Pancreas (tissue), 10 donors: ENCODE measurements at regions not wholly inside any gene's neighbourhood (a gene's known extent, or its start where the extent isn't known, plus 50 kb on each side); places are given as distances from the start of the nearest gene placed in this dataset.

ENCODE experiments used
- ATAC-seq, 4 donors: fragments of 200-7000 bp; cut with Tn5 transposase; one replicate each; pipeline versions ENCODE4 v1.8.0 to v1.9.1; 2020; ENCODE audit warnings: mild to moderate bottlenecking in 4 of 4, moderate library complexity in 4 of 4
- DNase-seq, 6 donors: peaks; one replicate each; pipeline ENCODE4 v3.0.0-alpha.2; 2020
- FAIRE-seq: peaks from 2 replicates; lab custom pipeline; 2012; peaks lifted over from hg19 to GRCh38; lab: Jason Lieb, UNC
- H3K27ac ChIP-seq, 4 donors: fragments of 200-600 bp; sonication (generic); 1 replicate in 3 of 4; 2 replicates in 1 of 4; pipeline versions ENCODE4 v1.5.0 to v1.8.0; 2020
- H3K27me3 ChIP-seq, 4 donors: fragments of 200-600 bp; one replicate each; pipeline ENCODE4 v1.8.0; 2021
- H3K36me3 ChIP-seq, 3 donors: fragments of 200-600 bp; sonication (generic) in 1 of 3; one replicate each; pipeline versions ENCODE4 v1.5.0 to v1.8.0; 2020 to 2021
- H3K4me1 ChIP-seq, 3 donors: fragments of 200-600 bp; one replicate each; pipeline ENCODE4 v1.8.0; 2021
- H3K4me3 ChIP-seq, 4 donors: fragments of 200-600 bp; sonication (generic) in 2 of 4; one replicate each; pipeline versions ENCODE4 v1.5.0 to v1.8.0; 2020 to 2021
- H3K9me3 ChIP-seq, 4 donors: fragments of 200-600 bp; one replicate each; pipeline ENCODE4 v1.8.0; 2021
- WGBS, 2 donors: extraction: QIAGEN DNeasy Blood & Tissue Kit; methylation state at CpG; one replicate each; pipeline ENCODE4 v1.1.7; 2013; 5-methylcytosine and 5-hydroxymethylcytosine counted together
- intact Hi-C, 3 donors: fragments of 100-400 bp; cut with DNase I; formaldehyde crosslinking; loops; one replicate each; pipeline versions ENCODE4 v1.11.1 to v1.14.2; 2022
- TF ChIP-seq, protein P1 (sequence below), 4 donors: fragments of 200-600 bp; sonication (generic) in 3 of 4; IDR thresholded peaks; one replicate each; pipeline versions ENCODE4 v1.5.0 to v1.8.0; 2021; ENCODE audit warnings: antibody characterized with exemption in 4 of 4
- donor health status: healthy with polysubstance abuse.
- donor health status: DM: no; HTN: no; CAD: no; lungs with moderate emphysema.
- donor health status: DM: no; HTN: no; CAD: no.
- donor health status: control.
- donor health status: control.
- donor health status: Bipolar disorder and iron deficiency.
- donor health status: DM: yes; HTN: yes; CAD: no.
- donor health status: DM: no; HTN: no; CAD: no.
- donor health status: DM: no; HTN: no; CAD: no.
- donor health status: DM: yes; HTN: yes; CAD: no.

DNA sequence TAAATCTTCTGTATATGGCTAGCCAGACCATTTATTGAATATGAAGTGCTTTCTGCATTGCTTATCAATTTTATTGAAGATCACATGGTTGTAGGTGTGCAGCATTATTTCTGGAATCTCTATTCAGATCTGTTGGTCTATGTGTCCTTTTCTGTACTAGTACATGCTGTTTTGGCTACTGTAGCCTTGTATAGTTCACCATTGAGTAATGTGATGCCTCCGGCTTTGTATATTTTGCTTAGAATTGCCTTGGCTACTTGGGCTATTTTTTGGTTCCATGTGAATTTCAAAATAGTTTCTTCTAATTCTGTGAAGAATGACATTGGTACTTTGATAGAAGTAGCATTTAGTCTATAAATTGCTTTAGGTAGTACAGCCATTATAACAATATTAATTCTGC lies 1187.2 kb downstream of the XPNPEP1 start:
- DNase-seq (no peak), FAIRE-seq (no peak), ATAC-seq (no peak)
- intact Hi-C loops = no loop called here
- Histone ChIP-seq H3K27me3 (no peaks in the 10 kb centered on the region), H3K4me1 (no peaks in the 10 kb centered on the region), H3K27ac (no peak overlapping the region), H3K9me3 (no peaks in the 10 kb centered on the region), H3K4me3 (no peak overlapping the region), H3K36me3 (no peaks in the 10 kb centered on the region)
- TF ChIP-seq, protein P1, sequence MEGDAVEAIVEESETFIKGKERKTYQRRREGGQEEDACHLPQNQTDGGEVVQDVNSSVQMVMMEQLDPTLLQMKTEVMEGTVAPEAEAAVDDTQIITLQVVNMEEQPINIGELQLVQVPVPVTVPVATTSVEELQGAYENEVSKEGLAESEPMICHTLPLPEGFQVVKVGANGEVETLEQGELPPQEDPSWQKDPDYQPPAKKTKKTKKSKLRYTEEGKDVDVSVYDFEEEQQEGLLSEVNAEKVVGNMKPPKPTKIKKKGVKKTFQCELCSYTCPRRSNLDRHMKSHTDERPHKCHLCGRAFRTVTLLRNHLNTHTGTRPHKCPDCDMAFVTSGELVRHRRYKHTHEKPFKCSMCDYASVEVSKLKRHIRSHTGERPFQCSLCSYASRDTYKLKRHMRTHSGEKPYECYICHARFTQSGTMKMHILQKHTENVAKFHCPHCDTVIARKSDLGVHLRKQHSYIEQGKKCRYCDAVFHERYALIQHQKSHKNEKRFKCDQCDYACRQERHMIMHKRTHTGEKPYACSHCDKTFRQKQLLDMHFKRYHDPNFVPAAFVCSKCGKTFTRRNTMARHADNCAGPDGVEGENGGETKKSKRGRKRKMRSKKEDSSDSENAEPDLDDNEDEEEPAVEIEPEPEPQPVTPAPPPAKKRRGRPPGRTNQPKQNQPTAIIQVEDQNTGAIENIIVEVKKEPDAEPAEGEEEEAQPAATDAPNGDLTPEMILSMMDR (IDR thresholded peaks at IDR 0.05) = no peak
- WGBS, 2 donors = 93 to 98% methylated on average over 1 of the region's 1 CpG

DNA sequence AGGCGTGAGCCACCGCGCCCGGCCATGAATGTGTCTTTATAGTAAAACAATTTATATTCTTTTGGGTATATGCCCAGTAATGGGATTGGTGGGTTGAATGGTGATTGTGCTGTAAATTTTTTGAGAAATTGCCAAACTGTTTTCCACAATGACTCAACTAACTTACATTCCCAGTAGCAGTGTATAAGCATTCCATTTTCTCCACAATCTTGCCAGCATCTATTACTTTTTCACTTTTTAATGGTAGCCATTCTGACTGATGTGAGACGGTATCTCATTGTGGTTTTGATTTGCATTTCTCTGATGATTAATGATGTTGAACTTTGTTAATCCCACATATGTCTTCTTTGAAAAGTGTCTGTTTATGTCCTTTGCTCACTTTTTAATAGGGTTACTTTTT lies 1187.9 kb downstream of the XPNPEP1 start:
- intact Hi-C loops = no loop called here
- no peaks in the 10 kb centered on the region for H3K9me3 ChIP-seq
- WGBS, 2 donors = 87 to 93% methylated on average over 5 of the region's 5 CpGs
- H3K4me3 ChIP-seq = no peak overlapping the region
- no peak for ATAC-seq
- FAIRE-seq = no peak
- no peak for DNase-seq
- no peak overlapping the region for H3K27ac ChIP-seq
- H3K36me3 ChIP-seq = no peaks in the 10 kb centered on the region
- H3K4me1 ChIP-seq = no peaks in the 10 kb centered on the region
- TF ChIP-seq, protein P1 (IDR thresholded peaks at IDR 0.05) = no peak
- no peaks in the 10 kb centered on the region for H3K27me3 ChIP-seq

DNA sequence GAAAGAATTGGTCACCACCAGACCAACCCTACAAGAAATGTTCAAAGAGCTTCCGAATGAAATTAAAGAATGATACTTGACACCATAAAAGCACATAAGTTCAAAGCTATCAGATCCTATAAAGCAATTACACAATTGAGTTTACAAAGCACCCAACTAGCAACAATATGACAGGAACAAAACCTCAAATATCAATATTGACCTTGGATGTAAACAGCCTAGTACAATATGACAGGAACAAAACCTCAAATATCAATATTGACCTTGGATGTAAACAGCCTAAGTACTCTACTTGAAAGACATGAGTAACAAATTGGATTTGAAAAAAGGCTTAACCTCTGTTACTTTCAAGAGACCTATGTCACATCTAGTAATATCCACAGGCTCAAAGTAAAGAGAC lies 1201.4 kb downstream of the XPNPEP1 start:
- FAIRE-seq = no peak
- no peaks in the 10 kb centered on the region for H3K4me1 ChIP-seq
- H3K9me3 ChIP-seq = no peaks in the 10 kb centered on the region
- DNase-seq = no peak
- WGBS, 2 donors = 33 to 37% methylated on average over 1 of the region's 1 CpG
- no peaks in the 10 kb centered on the region for H3K27me3 ChIP-seq
- ATAC-seq = no peak
- no peak overlapping the region for H3K27ac ChIP-seq
- H3K4me3 ChIP-seq = no peak overlapping the region
- intact Hi-C loops = no loop called here
- TF ChIP-seq, protein P1 (IDR thresholded peaks at IDR 0.05) = no peak
- H3K36me3 ChIP-seq = no peaks in the 10 kb centered on the region

DNA sequence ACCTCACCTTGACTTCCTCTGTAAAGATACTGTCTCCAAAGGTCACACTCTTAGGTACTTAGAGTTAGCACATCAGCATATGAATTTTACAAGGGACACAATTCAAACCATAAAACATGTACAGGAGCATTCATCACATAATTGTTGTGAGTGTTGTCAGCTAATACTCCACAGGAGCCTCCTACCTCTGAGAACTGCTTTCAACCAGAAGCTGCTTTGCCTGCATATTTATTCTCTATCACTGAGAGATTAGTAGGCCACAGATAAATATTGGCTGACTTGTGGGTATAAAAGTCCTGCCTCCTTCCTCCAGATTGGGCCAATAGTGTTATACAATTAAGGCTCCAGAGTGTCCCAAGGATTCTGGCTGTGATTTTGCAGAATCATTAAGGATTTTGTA lies 1207.0 kb downstream of the XPNPEP1 start:
- no peaks in the 10 kb centered on the region for H3K4me1 ChIP-seq
- TF ChIP-seq, protein P1 (IDR thresholded peaks at IDR 0.05) = no peak
- ATAC-seq (no peak), DNase-seq (no peak), FAIRE-seq (no peak)
- no peaks in the 10 kb centered on the region for H3K9me3 ChIP-seq
- H3K4me3 ChIP-seq = no peak overlapping the region
- no peak overlapping the region for H3K27ac ChIP-seq
- intact Hi-C loops = no loop called here
- no peaks in the 10 kb centered on the region for H3K36me3 ChIP-seq
- H3K27me3 ChIP-seq = no peaks in the 10 kb centered on the region

DNA sequence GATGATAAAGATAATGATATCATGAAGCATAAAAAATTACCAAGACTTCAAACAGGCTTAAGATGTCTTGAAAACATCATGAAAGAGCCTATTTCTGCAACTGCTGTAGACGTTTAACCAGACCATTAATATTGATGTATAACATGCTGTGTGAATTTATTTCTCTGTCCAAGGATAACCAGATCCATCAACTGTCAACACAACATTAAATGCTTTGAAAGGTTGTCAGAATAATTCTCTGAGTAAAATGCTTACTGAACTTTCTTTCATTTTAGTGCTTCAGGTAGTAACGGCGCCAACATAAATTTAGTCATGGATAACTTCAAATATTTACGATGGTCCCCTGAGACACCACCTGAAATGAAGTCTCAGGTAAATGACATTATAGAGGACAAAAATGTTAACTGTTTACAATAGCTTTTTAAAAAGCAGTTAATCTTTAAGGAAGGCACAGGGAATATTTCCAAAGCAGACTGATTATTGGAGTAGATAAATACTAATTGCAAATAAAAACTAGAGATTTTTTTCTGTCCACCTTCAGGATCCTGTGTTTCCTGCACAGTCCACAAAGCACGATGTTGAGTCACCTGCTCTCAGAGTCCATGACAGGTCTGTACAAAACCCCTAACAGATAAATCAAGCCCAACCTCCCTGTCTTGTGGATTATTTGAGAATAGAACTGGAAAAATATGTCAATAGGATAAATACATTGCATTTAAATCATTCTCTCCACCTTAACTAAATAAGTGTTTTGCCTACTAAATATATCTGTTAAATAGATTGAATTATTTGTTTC lies 1213.2 kb downstream of the XPNPEP1 start:
- no peaks in the 10 kb centered on the region for H3K9me3 ChIP-seq
- FAIRE-seq = no peak
- H3K4me1 ChIP-seq = no peaks in the 10 kb centered on the region
- no peak overlapping the region for H3K4me3 ChIP-seq
- 44 to 50% methylated on average over 5 of the region's 5 CpGs for WGBS, 2 donors
- intact Hi-C loops = no loop called here
- ATAC-seq = no peak
- no peaks in the 10 kb centered on the region for H3K27me3 ChIP-seq
- no peak overlapping the region for H3K27ac ChIP-seq
- TF ChIP-seq, protein P1 (IDR thresholded peaks at IDR 0.05) = no peak
- DNase-seq = no peak
- H3K36me3 ChIP-seq = no peaks in the 10 kb centered on the region
